ENCODE measurements at regions not wholly inside any gene's neighbourhood (a gene's known extent, or its start where the extent isn't known, plus 50 kb on each side); places are given as distances from the start of the nearest gene placed in this dataset.
A peak's percentile ranks its signal among the peaks of the same experiment; 100 is the strongest.
"Not testable (repeated sequence)": the region's sequence is repeated elsewhere in the genome, so short reads cannot be mapped to it uniquely, and the experiment has no call there.

- no peak for DNase-seq
Measured at GRCh38 chr3:839981-840380, 252.8 kb upstream of the CNTN6 start.

GRCh38 chr3:851098-851790, 241.6 kb upstream of the CNTN6 start:
- peak; percentile 1 for DNase-seq

- no peak for DNase-seq
Measured at GRCh38 chr3:852033-852432, 240.8 kb upstream of the CNTN6 start.

- peak; percentile 13 for DNase-seq
Measured at GRCh38 chr3:853489-853888, 239.3 kb upstream of the CNTN6 start.

GRCh38 chr3:859135-859534, 233.7 kb upstream of the CNTN6 start:
- DNase-seq: no peak

DNA sequence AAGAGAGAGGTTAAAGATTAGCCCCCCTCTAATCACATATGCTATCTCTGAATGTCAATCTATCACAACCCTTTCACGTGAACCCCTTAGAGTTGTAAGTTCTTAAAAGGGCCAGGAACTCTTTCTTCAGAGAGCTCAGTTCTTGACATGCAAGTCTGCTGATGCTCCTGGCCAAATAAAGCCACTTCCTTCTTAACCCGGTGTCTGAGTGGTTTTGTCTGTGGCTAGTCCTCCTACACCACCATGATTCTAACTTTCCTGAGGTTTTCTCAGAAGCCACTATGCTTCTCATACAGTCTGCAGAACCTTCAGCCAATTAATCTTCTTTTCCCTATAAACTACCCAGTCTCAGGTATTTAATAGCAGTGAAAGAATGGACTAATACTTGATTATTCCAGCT, 231.1 kb upstream of the CNTN6 start:
- peak; percentile 31 for DNase-seq

DNA sequence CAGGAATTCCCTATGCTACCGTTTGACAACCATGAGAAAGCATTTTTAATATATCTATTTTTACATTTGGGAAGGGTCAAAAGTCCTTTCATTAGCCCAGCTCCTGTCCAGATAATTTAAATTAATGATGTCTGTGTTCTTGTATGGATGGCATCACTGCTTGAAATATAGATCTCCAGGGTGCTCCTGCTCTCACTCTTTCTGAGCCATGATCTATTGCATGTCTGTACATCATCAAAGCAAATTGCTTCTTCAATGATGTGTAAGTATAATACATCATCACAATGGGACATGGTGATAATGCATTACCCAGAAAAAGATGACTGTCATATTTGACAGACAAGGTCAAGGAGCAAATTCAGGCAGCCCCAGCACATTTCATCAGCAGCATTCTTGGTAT, 223.6 kb upstream of the CNTN6 start:
- DNase-seq: no peak

DNA sequence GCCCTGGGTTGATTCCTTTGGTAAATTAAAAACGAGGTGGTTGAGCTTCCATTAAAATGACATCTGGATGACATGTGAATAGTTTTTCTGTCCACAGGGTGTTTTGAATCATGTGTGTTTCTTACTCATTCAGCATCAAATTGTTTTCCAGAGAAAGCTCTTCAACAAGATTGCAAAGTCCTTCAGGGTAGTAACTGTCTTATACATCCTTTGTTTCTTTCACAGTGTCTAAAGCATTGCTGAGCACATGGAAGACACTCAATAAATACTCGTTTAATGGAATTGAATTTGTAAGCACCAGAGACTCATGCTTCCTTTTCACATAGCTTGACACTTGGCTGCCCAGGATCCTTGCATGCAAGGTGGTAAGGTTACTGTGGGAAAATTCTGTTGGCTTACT, 223.1 kb upstream of the CNTN6 start:
- no peak for DNase-seq

GRCh38 chr3:871651-872050, 221.2 kb upstream of the CNTN6 start:
- no peak for DNase-seq

DNA sequence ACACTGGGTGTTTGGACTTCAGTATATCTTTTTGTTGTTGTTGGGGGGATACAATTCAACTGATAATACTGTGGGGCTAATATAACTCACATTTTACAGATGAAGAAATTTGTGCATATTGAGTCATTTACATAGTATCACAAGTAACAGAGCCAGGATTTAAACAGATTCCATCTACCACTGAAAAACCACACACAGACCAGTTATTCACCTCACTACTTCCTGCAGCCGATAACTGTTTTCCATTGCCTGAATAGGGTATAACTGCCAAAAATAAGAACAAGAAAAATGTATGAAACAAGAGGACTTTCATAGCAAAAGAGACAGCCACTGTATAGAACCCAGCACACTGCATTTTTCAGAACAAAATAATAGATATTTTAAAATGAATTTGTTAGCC, 215.8 kb upstream of the CNTN6 start:
- peak; percentile 59 for DNase-seq

GRCh38 chr3:878746-879145, 214.1 kb upstream of the CNTN6 start:
- DNase-seq: no peak

DNA sequence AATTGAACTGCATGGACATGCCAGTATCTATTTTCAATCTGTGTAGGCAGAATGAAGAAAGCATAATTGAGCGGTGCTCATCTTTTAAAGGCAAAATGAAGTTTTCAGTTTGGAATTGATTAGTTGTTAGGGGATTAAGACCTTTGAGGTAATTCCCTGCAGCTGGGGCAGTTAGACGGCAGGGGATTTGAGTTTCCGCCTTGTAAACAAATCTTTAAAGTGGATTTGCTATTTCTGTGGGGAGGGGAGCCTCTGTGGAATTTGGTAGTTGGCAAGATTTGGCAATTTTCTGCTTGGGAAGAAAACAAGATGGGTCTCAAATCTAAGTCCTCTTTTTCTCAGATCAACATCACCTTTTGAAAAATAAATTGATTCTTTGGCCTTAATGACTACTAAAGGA, 212.5 kb upstream of the CNTN6 start:
- DNase-seq: no peak

DNA sequence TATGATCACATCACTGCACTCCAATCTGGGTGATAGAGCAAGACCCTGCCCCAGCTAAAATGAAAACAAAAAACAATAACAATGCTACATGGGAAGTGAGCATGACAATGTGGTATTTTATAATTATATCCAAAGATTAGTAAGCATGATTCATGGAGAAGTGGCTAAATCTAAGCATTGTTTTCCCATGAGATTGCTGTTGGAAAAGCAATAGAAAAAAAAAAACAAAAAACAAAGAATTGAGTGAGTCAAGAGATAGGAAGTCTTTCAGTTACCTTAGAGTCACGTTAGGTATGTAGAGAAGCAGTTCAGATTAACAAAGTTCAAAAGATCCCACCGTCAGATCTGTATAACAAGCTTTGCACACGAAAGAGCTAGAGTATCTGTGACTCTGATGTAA, 210.3 kb upstream of the CNTN6 start:
- DNase-seq: no peak

GRCh38 chr3:901953-902778, 190.7 kb upstream of the CNTN6 start:
- peak; percentile 49 for DNase-seq

DNA sequence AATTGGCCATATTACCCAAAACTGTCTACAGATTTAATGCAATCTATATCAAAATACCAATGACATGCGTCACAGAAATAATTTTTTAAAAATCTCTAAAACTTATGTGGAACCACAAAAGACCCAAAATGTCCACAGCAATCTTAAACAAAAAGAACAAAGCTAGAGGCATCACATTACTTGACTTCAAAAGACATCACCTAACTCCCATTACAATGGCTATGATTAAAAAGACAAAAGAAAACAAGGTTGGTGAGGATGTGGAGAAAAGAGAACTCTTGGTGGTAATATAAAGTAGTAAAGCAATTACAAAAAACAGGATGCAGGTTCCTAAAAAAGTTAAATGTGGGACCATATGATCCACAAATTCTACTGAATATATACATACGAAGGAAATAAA, 187.6 kb upstream of the CNTN6 start:
- no peak for DNase-seq

DNA sequence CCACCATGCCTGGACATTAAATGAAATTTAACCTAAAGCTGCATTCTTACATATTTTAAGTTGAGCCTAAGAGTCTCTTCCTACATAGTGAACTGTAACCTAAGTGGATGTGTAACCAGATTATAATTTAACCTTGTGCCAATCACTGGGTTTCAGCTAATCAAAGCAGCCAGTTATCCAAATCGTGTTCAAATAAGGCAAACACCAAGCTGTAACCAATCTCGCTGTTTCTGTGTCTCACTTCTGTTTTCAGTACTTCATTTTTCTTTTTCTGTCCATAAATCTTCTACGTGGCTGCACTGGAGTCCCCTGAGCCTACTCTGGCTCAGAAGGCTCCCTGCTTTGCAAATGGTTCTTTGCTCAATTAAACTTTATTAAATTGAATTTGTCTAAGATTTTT, 186.1 kb upstream of the CNTN6 start:
- no peak for DNase-seq

- peak; percentile 35 for DNase-seq
Measured at GRCh38 chr3:908839-909238, 184.0 kb upstream of the CNTN6 start.

GRCh38 chr3:912717-913116, 180.1 kb upstream of the CNTN6 start:
- DNase-seq: not testable (repeated sequence)

DNA sequence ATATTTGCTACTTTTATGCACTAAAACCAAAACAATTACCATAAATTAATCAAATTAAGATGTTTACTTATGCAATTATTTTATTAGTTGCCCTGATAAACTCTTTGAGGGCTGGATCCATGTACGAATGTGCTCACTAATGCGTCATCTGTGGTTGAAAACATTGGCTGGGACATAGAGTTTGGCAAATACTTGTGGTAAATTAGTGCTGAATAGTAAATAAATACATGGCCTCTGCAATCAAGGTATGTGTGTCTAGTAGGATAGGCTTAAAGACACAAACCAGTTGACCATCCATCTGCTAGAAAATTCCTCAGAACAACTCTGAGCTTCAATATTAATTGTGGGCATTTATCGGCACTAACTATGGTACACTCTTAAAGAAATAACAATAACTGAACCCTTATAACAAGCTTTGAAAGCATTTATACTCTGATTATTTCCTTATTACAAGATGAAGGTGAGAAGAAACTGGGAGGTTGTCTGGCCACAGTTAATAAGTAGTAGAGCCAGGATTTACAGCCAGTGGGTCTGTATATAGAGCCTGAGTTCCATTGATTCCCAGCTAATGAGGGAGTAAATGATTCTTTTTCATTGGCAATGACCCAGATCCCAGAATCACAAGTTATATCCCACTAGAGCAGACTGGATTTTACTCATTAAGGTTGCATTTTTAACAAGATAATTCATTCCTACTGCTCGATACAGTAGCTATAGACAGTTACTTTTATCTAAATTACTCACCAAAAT, 169.5 kb upstream of the CNTN6 start:
- no peak for DNase-seq

GRCh38 chr3:930866-931265, 162.0 kb upstream of the CNTN6 start:
- no peak for DNase-seq

DNA sequence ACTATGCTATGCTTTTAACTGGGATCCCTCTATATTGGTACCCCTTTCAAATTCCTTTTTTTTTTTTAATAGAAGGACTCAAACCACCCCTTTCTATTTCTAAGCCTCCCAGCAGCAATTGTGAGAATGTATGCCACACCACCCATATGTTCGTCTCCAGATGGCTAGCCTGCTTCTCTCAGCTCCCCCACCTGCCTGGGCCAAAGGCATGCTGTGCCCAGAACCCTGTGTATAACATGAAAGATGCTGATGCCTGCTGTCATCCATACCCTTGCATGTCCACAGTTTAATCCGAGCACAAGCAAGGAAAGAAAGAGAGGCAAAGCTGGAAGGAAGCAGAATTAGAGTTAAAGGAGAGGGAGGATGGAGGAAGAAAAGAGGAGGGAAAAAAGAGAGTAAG, 159.5 kb upstream of the CNTN6 start:
- DNase-seq: no peak

DNA sequence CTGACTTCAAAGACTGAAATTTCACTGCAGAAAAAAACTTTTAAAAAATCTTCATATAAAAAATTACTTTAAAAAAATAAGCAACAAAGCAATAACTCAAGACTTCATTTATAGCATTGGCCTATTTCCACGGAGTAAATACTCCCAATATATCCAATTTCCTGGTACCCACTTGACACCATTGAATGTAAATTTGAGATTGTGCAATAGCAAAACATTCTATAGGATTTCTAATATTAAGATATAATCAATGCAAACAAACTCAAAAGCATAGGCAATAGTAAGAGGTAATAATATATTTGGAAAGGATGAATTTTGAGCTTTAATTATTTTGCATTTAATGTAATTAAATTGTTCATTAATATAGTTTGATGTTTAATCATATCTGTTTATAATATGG, 148.0 kb upstream of the CNTN6 start:
- DNase-seq: no peak

DNA sequence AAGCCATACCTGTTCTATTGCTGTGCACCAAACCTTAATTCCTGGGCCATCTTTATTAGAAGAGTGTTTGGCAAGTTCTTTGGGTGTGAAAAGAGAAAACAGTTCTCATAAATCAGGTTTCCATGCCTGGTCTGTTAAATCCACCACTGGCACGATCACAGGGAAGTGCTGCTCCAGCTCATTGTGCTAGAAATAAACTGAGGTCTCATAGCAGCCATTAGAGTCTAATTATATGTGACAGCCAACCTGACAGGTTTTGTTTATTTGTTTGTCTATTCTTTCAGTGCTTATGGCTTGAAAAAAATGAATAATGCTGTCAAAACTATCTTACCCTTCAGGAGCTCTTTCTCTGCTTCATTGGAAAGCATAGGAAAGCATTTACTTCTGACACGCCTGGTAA, 147.1 kb upstream of the CNTN6 start:
- DNase-seq: no peak

DNA sequence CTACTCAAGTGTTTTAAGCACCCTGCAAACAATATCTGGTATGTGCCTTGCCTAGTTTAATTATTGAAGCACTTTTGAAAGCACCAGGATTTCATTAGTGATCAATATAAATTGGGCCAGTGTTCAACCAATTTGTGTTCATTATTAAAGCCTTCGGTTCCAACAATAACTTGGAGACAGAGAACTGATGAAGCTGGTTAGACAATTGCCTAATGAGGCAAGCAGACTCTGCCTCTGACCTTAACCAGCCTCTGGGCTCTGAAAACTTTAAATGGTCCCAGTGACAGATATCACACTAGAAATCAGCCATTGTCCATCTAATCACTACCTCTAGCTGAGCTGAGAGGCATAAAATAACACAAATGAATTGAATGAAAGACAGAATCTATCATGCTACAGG, 139.9 kb upstream of the CNTN6 start:
- DNase-seq: no peak
